HG03457 (cell line): ENCODE measurements at regions not wholly inside any gene's neighbourhood (a gene's known extent, or its start where the extent isn't known, plus 50 kb on each side); places are given as distances from the start of the nearest gene placed in this dataset.

Experiments used
- ATAC-seq: cut with Tn5 transposase; IDR thresholded peaks from one replicate; pipeline ENCODE4 v1.9.1; 2021; ENCODE audit warnings: moderate number of reproducible peaks; ENCODE audit not compliant: unreplicated experiment

GRCh38 chr6:77979204-77979603 is 326.4 kb downstream of the MEI4 start:
- no peak for ATAC-seq

GRCh38 chr6:77986380-77987034 is 333.7 kb downstream of the MEI4 start:
- peak; percentile 78 for ATAC-seq

- ATAC-seq: peak; percentile 14
Measured at GRCh38 chr6:77987035-77987384, 334.2 kb downstream of the MEI4 start.

GRCh38 chr6:78010130-78010529 is 357.3 kb downstream of the MEI4 start:
- no peak for ATAC-seq

- ATAC-seq: no peak
Measured at GRCh38 chr6:78020586-78020985, 367.7 kb downstream of the MEI4 start.

- ATAC-seq: no peak
Measured at GRCh38 chr6:78025502-78025901, 372.7 kb downstream of the MEI4 start.

GRCh38 chr6:78031228-78031627 is 378.4 kb downstream of the MEI4 start:
- ATAC-seq: no peak

GRCh38 chr6:78059171-78059570 is 406.3 kb downstream of the MEI4 start:
- ATAC-seq: no peak

- ATAC-seq: no peak
Measured at GRCh38 chr6:78062993-78063392, 410.2 kb downstream of the MEI4 start.

GRCh38 chr6:78076371-78076770 is 423.5 kb downstream of the MEI4 start:
- no peak for ATAC-seq

- no peak for ATAC-seq
Measured at GRCh38 chr6:78089531-78089930, 436.7 kb downstream of the MEI4 start.

GRCh38 chr6:78093906-78094305 is 441.1 kb downstream of the MEI4 start:
- ATAC-seq: no peak

GRCh38 chr6:78101387-78101786 is 448.5 kb downstream of the MEI4 start:
- ATAC-seq: no peak

- ATAC-seq: no peak
Measured at GRCh38 chr6:78110641-78111040, 457.8 kb downstream of the MEI4 start.

GRCh38 chr6:78117966-78118365 is 465.1 kb downstream of the MEI4 start:
- ATAC-seq: no peak

- no peak for ATAC-seq
Measured at GRCh38 chr6:78131521-78131920, 478.7 kb downstream of the MEI4 start.

GRCh38 chr6:78132671-78133410 is 480.0 kb downstream of the MEI4 start:
- no peak for ATAC-seq

- ATAC-seq: no peak
Measured at GRCh38 chr6:78150425-78150824, 497.6 kb downstream of the MEI4 start.

GRCh38 chr6:78153976-78154375 is 501.1 kb downstream of the MEI4 start:
- no peak for ATAC-seq

- ATAC-seq: no peak
Measured at GRCh38 chr6:78157606-78158005, 504.8 kb downstream of the MEI4 start.

- ATAC-seq: no peak
Measured at GRCh38 chr6:78188891-78189290, 536.1 kb downstream of the MEI4 start.

- no peak for ATAC-seq
Measured at GRCh38 chr6:78192057-78192456, 539.2 kb downstream of the MEI4 start.

GRCh38 chr6:78199044-78199443 is 546.2 kb downstream of the MEI4 start:
- ATAC-seq: no peak
